WTC11 (cell line): ENCODE measurements at regions not wholly inside any gene's neighbourhood (a gene's known extent, or its start where the extent isn't known, plus 50 kb on each side); places are given as distances from the start of the nearest gene placed in this dataset.

Experiments used
- GABPB1 ChIP-seq: sonication (generic); formaldehyde crosslinking; IDR thresholded peaks from 2 replicates; pipeline ENCODE4 v1.8.1; 2023; ENCODE audit warnings: mild to moderate bottlenecking, missing genetic modification reagents
- JAZF1 ChIP-seq: fragments of 250-450 bp; sonication (Bioruptor Pico); IDR thresholded peaks from 2 replicates; pipeline ENCODE4 v1.9.0; 2021; ENCODE audit warnings: moderate library complexity, mild to moderate bottlenecking, inconsistent platforms
- NR1H2 ChIP-seq: sonication (generic); formaldehyde crosslinking; IDR thresholded peaks from 2 replicates; pipeline ENCODE4 v1.9.0; 2021; ENCODE audit warnings: mild to moderate bottlenecking, moderate library complexity, missing genetic modification reagents
- ZBTB21 ChIP-seq: sonication (generic); formaldehyde crosslinking; IDR thresholded peaks from 2 replicates; pipeline ENCODE4 v1.8.1; 2023; ENCODE audit warnings: mild to moderate bottlenecking, missing genetic modification reagents, borderline replicate concordance
- ZNF121 ChIP-seq: sonication (generic); formaldehyde crosslinking; IDR thresholded peaks from 2 replicates; pipeline ENCODE4 v1.8.0; 2023; ENCODE audit warnings: missing genetic modification reagents
- ZNF263 ChIP-seq: sonication (generic); formaldehyde crosslinking; IDR thresholded peaks from 2 replicates; pipeline ENCODE4 v1.8.1; 2022; ENCODE audit warnings: low read depth, mild to moderate bottlenecking, moderate library complexity, missing genetic modification reagents
- ZNF416 ChIP-seq: fragments of 250-450 bp; sonication (Bioruptor Pico); IDR thresholded peaks from 2 replicates; pipeline ENCODE4 v1.9.0; 2021; ENCODE audit warnings: mild to moderate bottlenecking, inconsistent platforms
- TF ChIP-seq, protein P1 (sequence below): sonication (generic); formaldehyde crosslinking; IDR thresholded peaks from 2 replicates; pipeline ENCODE4 v1.8.0; 2022; ENCODE audit warnings: missing genetic modification reagents
- TF ChIP-seq, protein P2 (sequence below): fragments of 200-600 bp; IDR thresholded peaks from 2 replicates; pipeline ENCODE4 v1.8.0; 2022; ENCODE audit warnings: antibody characterized with exemption
- TF ChIP-seq, protein P3 (sequence below): sonication (generic); formaldehyde crosslinking; IDR thresholded peaks from 2 replicates; pipeline ENCODE4 v1.8.1; 2023; ENCODE audit warnings: mild to moderate bottlenecking, moderate library complexity, missing genetic modification reagents

DNA sequence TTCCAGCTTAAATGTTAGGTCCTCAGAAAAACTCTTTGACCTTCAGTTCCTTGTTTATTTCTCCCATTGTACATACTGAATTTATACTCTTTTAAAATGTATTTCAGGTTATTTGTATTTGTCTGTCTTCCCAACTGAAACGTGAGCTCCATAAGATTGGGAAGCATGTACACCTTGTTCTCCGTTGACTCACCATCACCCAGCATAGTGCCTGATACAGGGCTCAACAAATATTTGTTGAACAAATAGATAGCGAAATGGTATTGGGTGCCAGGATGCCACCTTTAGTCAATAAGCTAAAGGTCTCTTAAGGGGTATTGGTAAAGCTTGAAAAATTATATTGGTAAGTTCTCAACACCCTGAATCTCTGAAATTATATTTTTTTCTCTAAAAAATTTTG, 1841.3 kb upstream of the CELF4 start:
- TF ChIP-seq, protein P1, sequence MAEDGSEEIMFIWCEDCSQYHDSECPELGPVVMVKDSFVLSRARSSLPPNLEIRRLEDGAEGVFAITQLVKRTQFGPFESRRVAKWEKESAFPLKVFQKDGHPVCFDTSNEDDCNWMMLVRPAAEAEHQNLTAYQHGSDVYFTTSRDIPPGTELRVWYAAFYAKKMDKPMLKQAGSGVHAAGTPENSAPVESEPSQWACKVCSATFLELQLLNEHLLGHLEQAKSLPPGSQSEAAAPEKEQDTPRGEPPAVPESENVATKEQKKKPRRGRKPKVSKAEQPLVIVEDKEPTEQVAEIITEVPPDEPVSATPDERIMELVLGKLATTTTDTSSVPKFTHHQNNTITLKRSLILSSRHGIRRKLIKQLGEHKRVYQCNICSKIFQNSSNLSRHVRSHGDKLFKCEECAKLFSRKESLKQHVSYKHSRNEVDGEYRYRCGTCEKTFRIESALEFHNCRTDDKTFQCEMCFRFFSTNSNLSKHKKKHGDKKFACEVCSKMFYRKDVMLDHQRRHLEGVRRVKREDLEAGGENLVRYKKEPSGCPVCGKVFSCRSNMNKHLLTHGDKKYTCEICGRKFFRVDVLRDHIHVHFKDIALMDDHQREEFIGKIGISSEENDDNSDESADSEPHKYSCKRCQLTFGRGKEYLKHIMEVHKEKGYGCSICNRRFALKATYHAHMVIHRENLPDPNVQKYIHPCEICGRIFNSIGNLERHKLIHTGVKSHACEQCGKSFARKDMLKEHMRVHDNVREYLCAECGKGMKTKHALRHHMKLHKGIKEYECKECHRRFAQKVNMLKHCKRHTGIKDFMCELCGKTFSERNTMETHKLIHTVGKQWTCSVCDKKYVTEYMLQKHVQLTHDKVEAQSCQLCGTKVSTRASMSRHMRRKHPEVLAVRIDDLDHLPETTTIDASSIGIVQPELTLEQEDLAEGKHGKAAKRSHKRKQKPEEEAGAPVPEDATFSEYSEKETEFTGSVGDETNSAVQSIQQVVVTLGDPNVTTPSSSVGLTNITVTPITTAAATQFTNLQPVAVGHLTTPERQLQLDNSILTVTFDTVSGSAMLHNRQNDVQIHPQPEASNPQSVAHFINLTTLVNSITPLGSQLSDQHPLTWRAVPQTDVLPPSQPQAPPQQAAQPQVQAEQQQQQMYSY (CRISPR knock-in tag) = no peak
- TF ChIP-seq ZBTB21 (no peak), JAZF1 (CRISPR knock-in tag) (no peak), ZNF121 (CRISPR knock-in tag) (no peak), NR1H2 (CRISPR knock-in tag) (no peak), ZNF416 (CRISPR knock-in tag) (no peak), ZNF263 (CRISPR knock-in tag) (no peak), GABPB1 (no peak)
- TF ChIP-seq, protein P2, sequence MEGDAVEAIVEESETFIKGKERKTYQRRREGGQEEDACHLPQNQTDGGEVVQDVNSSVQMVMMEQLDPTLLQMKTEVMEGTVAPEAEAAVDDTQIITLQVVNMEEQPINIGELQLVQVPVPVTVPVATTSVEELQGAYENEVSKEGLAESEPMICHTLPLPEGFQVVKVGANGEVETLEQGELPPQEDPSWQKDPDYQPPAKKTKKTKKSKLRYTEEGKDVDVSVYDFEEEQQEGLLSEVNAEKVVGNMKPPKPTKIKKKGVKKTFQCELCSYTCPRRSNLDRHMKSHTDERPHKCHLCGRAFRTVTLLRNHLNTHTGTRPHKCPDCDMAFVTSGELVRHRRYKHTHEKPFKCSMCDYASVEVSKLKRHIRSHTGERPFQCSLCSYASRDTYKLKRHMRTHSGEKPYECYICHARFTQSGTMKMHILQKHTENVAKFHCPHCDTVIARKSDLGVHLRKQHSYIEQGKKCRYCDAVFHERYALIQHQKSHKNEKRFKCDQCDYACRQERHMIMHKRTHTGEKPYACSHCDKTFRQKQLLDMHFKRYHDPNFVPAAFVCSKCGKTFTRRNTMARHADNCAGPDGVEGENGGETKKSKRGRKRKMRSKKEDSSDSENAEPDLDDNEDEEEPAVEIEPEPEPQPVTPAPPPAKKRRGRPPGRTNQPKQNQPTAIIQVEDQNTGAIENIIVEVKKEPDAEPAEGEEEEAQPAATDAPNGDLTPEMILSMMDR = no peak
- TF ChIP-seq, protein P3, sequence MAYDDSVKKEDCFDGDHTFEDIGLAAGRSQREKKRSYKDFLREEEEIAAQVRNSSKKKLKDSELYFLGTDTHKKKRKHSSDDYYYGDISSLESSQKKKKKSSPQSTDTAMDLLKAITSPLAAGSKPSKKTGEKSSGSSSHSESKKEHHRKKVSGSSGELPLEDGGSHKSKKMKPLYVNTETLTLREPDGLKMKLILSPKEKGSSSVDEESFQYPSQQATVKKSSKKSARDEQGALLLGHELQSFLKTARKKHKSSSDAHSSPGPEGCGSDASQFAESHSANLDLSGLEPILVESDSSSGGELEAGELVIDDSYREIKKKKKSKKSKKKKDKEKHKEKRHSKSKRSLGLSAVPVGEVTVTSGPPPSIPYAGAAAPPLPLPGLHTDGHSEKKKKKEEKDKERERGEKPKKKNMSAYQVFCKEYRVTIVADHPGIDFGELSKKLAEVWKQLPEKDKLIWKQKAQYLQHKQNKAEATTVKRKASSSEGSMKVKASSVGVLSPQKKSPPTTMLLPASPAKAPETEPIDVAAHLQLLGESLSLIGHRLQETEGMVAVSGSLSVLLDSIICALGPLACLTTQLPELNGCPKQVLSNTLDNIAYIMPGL = no peak
